Loucy (cell line): ENCODE measurements at regions not wholly inside any gene's neighbourhood (a gene's known extent, or its start where the extent isn't known, plus 50 kb on each side); places are given as distances from the start of the nearest gene placed in this dataset.

Experiments
- H2AFZ ChIP-seq: fragments of 200-600 bp; sonication (generic); 2 replicates; pipeline ENCODE4 v1.6.0; 2016; ENCODE audit warnings: antibody characterized with exemption, mild to moderate bottlenecking, low read length, moderate library complexity
- H3F3A ChIP-seq: fragments of 200-600 bp; 2 replicates; pipeline ENCODE4 v1.6.0; 2016; ENCODE audit warnings: antibody characterized with exemption, low read depth, mild to moderate bottlenecking
- H3K27me3 ChIP-seq: fragments of 200-600 bp; sonication (generic); 2 replicates; pipeline ENCODE4 v1.6.1; 2014; ENCODE audit warnings: low read length, mild to moderate bottlenecking; ENCODE audit not compliant: insufficient read depth, poor library complexity, severe bottlenecking
- H3K36me3 ChIP-seq: fragments of 200-600 bp; sonication (generic); 2 replicates; pipeline ENCODE4 v1.6.1; 2016; ENCODE audit warnings: low read length; ENCODE audit not compliant: insufficient read depth
- H3K4me1 ChIP-seq: fragments of 200-600 bp; sonication (generic); 2 replicates; pipeline ENCODE4 v1.5.1; 2014; ENCODE audit warnings: low read length, mild to moderate bottlenecking; ENCODE audit not compliant: insufficient read depth, poor library complexity, severe bottlenecking
- H3K4me2 ChIP-seq: fragments of 200-600 bp; sonication (generic); 2 replicates; pipeline ENCODE4 v1.6.0; 2014; ENCODE audit warnings: antibody characterized with exemption, low read length, low read depth, mild to moderate bottlenecking; ENCODE audit not compliant: poor library complexity, severe bottlenecking
- H3K4me3 ChIP-seq: fragments of 200-600 bp; sonication (generic); 2 replicates; pipeline ENCODE4 v1.5.1; 2014; ENCODE audit warnings: low read length, mild to moderate bottlenecking, mixed read lengths; ENCODE audit not compliant: poor library complexity, severe bottlenecking
- H3K79me2 ChIP-seq: fragments of 200-600 bp; sonication (generic); 2 replicates; pipeline ENCODE4 v1.6.1; 2014; ENCODE audit warnings: low read length; ENCODE audit not compliant: insufficient read depth
- H3K9ac ChIP-seq: fragments of 200-600 bp; sonication (generic); 2 replicates; pipeline ENCODE4 v1.6.0; 2014; ENCODE audit warnings: mild to moderate bottlenecking, low read depth, low read length, moderate library complexity; ENCODE audit not compliant: poor library complexity, severe bottlenecking
- H3K9me2 ChIP-seq: fragments of 200-600 bp; sonication (generic); replicated peaks from 2 replicates; pipeline ENCODE4 v1.6.1; 2016; ENCODE audit warnings: low read depth, low read length, mixed read lengths
- H3K9me3 ChIP-seq: fragments of 200-600 bp; sonication (generic); 2 replicates; pipeline ENCODE4 v1.6.1; 2014; ENCODE audit warnings: mild to moderate bottlenecking, antibody characterized with exemption, low read length, low read depth; ENCODE audit not compliant: insufficient read depth
- H4K20me1 ChIP-seq: fragments of 200-600 bp; sonication (generic); 2 replicates; pipeline ENCODE4 v1.6.0; 2014; ENCODE audit warnings: antibody characterized with exemption, low read length, mild to moderate bottlenecking; ENCODE audit not compliant: insufficient read depth, poor library complexity, severe bottlenecking
- EZH2phosphoT487 ChIP-seq: fragments of 200-600 bp; IDR thresholded peaks from 2 replicates; pipeline ENCODE4 v1.6.1; 2018; ENCODE audit warnings: antibody characterized with exemption, mild to moderate bottlenecking, moderate library complexity, borderline replicate concordance
- TF ChIP-seq, protein P1 (sequence below): fragments of 200-600 bp; sonication (generic); conservative IDR thresholded peaks from 2 replicates; pipeline ENCODE4 v1.5.1; 2014; ENCODE audit warnings: mild to moderate bottlenecking, antibody characterized with exemption, low read length

DNA sequence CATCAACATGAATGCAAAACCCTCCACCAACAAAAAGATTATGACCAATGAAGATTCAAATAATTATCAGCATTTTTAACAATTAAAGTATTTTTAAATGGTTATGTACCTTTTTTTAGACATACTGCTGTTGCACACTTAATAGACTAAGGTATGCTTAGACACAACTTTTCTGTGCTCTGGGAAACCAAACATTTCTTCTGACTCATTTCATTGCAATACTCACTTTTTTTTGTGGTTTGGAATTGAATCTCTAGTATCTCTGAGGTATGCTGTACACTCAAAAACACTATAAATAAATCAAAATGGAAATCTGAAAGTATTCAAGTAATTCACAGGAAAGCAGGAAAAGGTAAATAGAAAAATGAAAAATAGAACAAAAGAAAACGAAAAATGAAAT lies 247.9 kb upstream of the POU3F3 start:
- H3K36me3 ChIP-seq = no peaks in the 10 kb centered on the region
- H2AFZ ChIP-seq = no peak overlapping the region
- no peaks in the 10 kb centered on the region for H3K9me2 ChIP-seq
- H3F3A ChIP-seq = no peaks in the 10 kb centered on the region
- H4K20me1 ChIP-seq = no peaks in the 10 kb centered on the region
- no peaks in the 10 kb centered on the region for H3K27me3 ChIP-seq
- no peak overlapping the region for H3K9ac ChIP-seq
- no peak for TF ChIP-seq EZH2phosphoT487
- TF ChIP-seq, protein P1, sequence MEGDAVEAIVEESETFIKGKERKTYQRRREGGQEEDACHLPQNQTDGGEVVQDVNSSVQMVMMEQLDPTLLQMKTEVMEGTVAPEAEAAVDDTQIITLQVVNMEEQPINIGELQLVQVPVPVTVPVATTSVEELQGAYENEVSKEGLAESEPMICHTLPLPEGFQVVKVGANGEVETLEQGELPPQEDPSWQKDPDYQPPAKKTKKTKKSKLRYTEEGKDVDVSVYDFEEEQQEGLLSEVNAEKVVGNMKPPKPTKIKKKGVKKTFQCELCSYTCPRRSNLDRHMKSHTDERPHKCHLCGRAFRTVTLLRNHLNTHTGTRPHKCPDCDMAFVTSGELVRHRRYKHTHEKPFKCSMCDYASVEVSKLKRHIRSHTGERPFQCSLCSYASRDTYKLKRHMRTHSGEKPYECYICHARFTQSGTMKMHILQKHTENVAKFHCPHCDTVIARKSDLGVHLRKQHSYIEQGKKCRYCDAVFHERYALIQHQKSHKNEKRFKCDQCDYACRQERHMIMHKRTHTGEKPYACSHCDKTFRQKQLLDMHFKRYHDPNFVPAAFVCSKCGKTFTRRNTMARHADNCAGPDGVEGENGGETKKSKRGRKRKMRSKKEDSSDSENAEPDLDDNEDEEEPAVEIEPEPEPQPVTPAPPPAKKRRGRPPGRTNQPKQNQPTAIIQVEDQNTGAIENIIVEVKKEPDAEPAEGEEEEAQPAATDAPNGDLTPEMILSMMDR = no peak
- no peaks in the 10 kb centered on the region for H3K79me2 ChIP-seq
- H3K9me3 ChIP-seq = no peaks in the 10 kb centered on the region
- no peak overlapping the region for H3K4me3 ChIP-seq
- H3K4me1 ChIP-seq = no peaks in the 10 kb centered on the region
- H3K4me2 ChIP-seq = no peak overlapping the region

DNA sequence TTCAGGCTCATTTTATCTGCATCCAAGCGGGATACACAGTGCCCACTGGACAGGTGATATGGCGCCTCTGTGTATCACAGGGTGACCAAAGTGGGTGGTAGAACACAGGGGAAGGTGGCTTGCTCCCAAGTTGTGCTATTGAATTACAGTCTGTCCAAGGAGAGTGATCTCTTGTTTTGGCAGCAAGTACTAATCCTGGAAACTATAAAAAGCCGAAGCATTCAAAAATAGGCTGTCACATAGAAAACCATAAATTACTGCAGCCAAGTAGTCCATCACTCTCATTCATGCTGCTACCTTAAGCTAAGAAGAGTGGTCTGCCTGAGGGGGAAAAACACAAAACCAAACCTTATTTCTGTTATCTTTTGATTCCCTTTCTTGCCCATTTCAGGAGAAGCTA lies 237.1 kb upstream of the POU3F3 start:
- Histone ChIP-seq H3K4me2 (no peak overlapping the region), H2AFZ (no peak overlapping the region), H3K36me3 (no peaks in the 10 kb centered on the region), H3K4me1 (no peaks in the 10 kb centered on the region), H3K9me3 (no peaks in the 10 kb centered on the region), H3K4me3 (no peak overlapping the region), H3F3A (no peaks in the 10 kb centered on the region), H3K27me3 (no peaks in the 10 kb centered on the region), H3K9ac (no peak overlapping the region), H4K20me1 (no peaks in the 10 kb centered on the region), H3K9me2 (no peaks in the 10 kb centered on the region), H3K79me2 (no peaks in the 10 kb centered on the region)
- TF ChIP-seq, protein P1 = no peak
- no peak for TF ChIP-seq EZH2phosphoT487

DNA sequence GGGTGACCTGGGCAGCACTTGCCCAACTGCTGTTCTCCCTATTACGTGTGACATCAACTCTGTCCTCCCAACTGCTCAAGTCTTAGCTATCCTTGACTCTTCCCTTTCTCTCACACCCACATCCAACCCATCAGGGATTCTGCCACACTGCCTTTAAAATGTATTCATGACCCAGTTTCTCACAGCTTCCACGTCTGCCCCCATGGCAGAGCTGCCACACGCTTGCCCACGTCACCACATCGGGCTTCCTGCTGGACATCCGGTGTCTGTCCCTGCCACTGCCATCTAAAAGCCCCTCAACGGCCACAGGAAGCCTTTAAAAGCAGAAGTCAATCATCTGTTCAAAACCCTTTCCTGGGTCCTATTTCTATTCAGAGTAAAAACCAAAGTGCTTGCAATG lies 233.1 kb upstream of the POU3F3 start:
- Histone ChIP-seq H3K9me2 (no peaks in the 10 kb centered on the region), H3K27me3 (no peaks in the 10 kb centered on the region), H3K4me1 (no peaks in the 10 kb centered on the region), H3K4me2 (no peak overlapping the region), H3K4me3 (no peak overlapping the region), H3K36me3 (no peaks in the 10 kb centered on the region), H4K20me1 (no peaks in the 10 kb centered on the region), H3K79me2 (no peaks in the 10 kb centered on the region), H3F3A (no peaks in the 10 kb centered on the region), H2AFZ (no peak overlapping the region), H3K9ac (no peak overlapping the region), H3K9me3 (no peaks in the 10 kb centered on the region)
- no peak for TF ChIP-seq EZH2phosphoT487
- TF ChIP-seq, protein P1 = no peak
